HCT116 (cell line): ENCODE measurements at regions not wholly inside any gene's neighbourhood (a gene's known extent, or its start where the extent isn't known, plus 50 kb on each side); places are given as distances from the start of the nearest gene placed in this dataset.

ENCODE experiments used
- EZH2 ChIP-seq: fragments of 200-600 bp; sonication (generic); IDR thresholded peaks from 2 replicates; pipeline ENCODE4 v1.6.1; 2017; ENCODE audit warnings: antibody characterized with exemption, mixed run types
- FOSL1 ChIP-seq: IDR thresholded peaks from 2 replicates; pipeline ENCODE4 v1.6.1; 2012; ENCODE audit warnings: low read depth
- JUND ChIP-seq: IDR thresholded peaks from 2 replicates; pipeline ENCODE4 v1.6.1; 2012
- POLR2A ChIP-seq: IDR thresholded peaks from 2 replicates; pipeline ENCODE4 v1.7.0; 2011; ENCODE audit warnings: borderline replicate concordance; ENCODE audit not compliant: insufficient read depth, insufficient read length; ENCODE audit errors: extremely low read depth
- POLR2AphosphoS5 ChIP-seq: IDR thresholded peaks from 2 replicates; pipeline ENCODE4 v1.6.1; 2011; ENCODE audit warnings: mild to moderate bottlenecking, low read depth, low read length, moderate library complexity
- RAD21 ChIP-seq: IDR thresholded peaks from 2 replicates; pipeline ENCODE4 v1.6.1; 2012; ENCODE audit warnings: low read depth, mild to moderate bottlenecking
- YY1 ChIP-seq: IDR thresholded peaks from 2 replicates; pipeline ENCODE4 v1.6.1; 2011; ENCODE audit warnings: low read length, low read depth, moderate library complexity, mild to moderate bottlenecking; ENCODE audit not compliant: insufficient replicate concordance; ENCODE audit errors: extremely low read depth
- ZNF274 ChIP-seq: fragments of 200-500 bp; sonication (Bioruptor generic); IDR thresholded peaks from 2 replicates; pipeline ENCODE4 v1.6.1; 2014; ENCODE audit warnings: mild to moderate bottlenecking, low read depth, low read length, inconsistent platforms
- TF ChIP-seq, protein P1 (sequence below), 3 experiments: fragments of 200-600 bp in 1 of 3; sonication (generic) in 1 of 3; IDR thresholded peaks in 2 of 3; conservative IDR thresholded peaks in 1 of 3; 2 replicates each; pipeline ENCODE4 v1.5.1; 2012 to 2017; ENCODE audit warnings: low read depth in 2 of 3, low read length in 2 of 3, antibody characterized with exemption in 1 of 3, borderline replicate concordance in 1 of 3, control low read depth in 1 of 3, mild to moderate bottlenecking in 1 of 3, mixed read lengths in 1 of 3, mixed run types in 1 of 3, moderate library complexity in 1 of 3; ENCODE audit not compliant: insufficient read depth in 1 of 3
- TF ChIP-seq, protein P2 (sequence below): IDR thresholded peaks from 2 replicates; pipeline ENCODE4 v1.6.1; 2011; ENCODE audit warnings: mild to moderate bottlenecking, low read length, moderate library complexity; ENCODE audit not compliant: insufficient replicate concordance; ENCODE audit errors: extremely low read depth
- TF ChIP-seq, protein P3 (sequence below): IDR thresholded peaks from 2 replicates; pipeline ENCODE4 v1.6.1; 2012; ENCODE audit warnings: low read depth

DNA sequence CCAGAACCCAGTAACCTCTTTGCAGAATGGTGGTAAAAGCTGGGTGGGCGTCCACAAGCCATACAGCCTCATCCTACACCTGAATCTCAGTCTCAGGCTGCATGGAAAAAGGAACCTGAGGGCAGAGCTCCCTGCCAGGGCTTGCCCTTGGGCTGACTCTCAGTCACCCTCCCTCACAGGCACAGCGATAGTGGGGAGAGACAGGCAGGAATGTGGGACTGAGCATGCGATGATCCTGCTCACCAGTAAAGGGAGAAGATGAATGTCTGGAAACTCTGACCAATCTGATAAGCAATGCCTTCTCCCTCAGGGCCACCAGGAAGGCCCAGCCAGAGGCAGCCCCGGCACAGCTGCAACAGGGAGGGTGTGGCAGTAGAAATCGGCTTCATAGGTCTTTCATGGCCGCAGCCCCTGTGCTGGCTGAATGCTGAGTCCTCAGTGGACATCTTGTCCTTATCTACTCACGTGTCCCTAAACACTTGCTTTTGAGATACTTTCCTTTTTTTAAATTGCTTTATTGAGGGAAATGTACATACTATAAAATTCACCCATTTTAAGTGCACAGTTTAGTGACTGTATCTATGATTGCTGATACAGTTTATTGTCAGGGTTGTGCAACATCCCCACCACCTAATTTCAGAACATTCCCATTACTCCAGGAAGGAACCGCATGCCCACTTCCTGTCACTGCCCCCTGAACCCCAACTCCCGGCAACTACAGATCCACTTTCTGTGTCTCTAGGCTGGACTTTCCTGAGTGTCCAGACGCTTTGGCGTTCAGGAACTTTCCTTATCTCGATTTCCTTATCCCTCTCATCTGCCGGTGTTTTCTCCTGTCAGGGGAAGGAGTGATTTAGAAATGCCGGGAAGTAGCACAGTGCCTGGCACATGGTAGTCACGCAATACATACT, 258.1 kb downstream of the PCNX1 start:
- TF ChIP-seq, protein P1, sequence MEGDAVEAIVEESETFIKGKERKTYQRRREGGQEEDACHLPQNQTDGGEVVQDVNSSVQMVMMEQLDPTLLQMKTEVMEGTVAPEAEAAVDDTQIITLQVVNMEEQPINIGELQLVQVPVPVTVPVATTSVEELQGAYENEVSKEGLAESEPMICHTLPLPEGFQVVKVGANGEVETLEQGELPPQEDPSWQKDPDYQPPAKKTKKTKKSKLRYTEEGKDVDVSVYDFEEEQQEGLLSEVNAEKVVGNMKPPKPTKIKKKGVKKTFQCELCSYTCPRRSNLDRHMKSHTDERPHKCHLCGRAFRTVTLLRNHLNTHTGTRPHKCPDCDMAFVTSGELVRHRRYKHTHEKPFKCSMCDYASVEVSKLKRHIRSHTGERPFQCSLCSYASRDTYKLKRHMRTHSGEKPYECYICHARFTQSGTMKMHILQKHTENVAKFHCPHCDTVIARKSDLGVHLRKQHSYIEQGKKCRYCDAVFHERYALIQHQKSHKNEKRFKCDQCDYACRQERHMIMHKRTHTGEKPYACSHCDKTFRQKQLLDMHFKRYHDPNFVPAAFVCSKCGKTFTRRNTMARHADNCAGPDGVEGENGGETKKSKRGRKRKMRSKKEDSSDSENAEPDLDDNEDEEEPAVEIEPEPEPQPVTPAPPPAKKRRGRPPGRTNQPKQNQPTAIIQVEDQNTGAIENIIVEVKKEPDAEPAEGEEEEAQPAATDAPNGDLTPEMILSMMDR (IDR thresholded peaks at IDR 0.05 in 2 of 3, conservative IDR thresholded peaks at IDR 0.05 in 1 of 3; ENCODE audit: borderline replicate concordance in 1 of 3, insufficient read depth in 1 of 3, low read depth in 2 of 3, low read length in 2 of 3): no peak
- TF ChIP-seq EZH2 (no peak), YY1 (no peak), POLR2A (no peak), POLR2AphosphoS5 (no peak), JUND (no peak), RAD21 (no peak), ZNF274 (no peak), FOSL1 (no peak)
- TF ChIP-seq, protein P2, sequence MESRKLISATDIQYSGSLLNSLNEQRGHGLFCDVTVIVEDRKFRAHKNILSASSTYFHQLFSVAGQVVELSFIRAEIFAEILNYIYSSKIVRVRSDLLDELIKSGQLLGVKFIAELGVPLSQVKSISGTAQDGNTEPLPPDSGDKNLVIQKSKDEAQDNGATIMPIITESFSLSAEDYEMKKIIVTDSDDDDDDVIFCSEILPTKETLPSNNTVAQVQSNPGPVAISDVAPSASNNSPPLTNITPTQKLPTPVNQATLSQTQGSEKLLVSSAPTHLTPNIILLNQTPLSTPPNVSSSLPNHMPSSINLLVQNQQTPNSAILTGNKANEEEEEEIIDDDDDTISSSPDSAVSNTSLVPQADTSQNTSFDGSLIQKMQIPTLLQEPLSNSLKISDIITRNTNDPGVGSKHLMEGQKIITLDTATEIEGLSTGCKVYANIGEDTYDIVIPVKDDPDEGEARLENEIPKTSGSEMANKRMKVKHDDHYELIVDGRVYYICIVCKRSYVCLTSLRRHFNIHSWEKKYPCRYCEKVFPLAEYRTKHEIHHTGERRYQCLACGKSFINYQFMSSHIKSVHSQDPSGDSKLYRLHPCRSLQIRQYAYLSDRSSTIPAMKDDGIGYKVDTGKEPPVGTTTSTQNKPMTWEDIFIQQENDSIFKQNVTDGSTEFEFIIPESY: no peak
- TF ChIP-seq, protein P3, sequence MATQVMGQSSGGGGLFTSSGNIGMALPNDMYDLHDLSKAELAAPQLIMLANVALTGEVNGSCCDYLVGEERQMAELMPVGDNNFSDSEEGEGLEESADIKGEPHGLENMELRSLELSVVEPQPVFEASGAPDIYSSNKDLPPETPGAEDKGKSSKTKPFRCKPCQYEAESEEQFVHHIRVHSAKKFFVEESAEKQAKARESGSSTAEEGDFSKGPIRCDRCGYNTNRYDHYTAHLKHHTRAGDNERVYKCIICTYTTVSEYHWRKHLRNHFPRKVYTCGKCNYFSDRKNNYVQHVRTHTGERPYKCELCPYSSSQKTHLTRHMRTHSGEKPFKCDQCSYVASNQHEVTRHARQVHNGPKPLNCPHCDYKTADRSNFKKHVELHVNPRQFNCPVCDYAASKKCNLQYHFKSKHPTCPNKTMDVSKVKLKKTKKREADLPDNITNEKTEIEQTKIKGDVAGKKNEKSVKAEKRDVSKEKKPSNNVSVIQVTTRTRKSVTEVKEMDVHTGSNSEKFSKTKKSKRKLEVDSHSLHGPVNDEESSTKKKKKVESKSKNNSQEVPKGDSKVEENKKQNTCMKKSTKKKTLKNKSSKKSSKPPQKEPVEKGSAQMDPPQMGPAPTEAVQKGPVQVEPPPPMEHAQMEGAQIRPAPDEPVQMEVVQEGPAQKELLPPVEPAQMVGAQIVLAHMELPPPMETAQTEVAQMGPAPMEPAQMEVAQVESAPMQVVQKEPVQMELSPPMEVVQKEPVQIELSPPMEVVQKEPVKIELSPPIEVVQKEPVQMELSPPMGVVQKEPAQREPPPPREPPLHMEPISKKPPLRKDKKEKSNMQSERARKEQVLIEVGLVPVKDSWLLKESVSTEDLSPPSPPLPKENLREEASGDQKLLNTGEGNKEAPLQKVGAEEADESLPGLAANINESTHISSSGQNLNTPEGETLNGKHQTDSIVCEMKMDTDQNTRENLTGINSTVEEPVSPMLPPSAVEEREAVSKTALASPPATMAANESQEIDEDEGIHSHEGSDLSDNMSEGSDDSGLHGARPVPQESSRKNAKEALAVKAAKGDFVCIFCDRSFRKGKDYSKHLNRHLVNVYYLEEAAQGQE: no peak
